M059J (cell line): ENCODE measurements at regions not wholly inside any gene's neighbourhood (a gene's known extent, or its start where the extent isn't known, plus 50 kb on each side); places are given as distances from the start of the nearest gene placed in this dataset.

Experiments
- DNase-seq: peaks from one replicate; pipeline ENCODE4 v3.0.0-alpha.2; 2012; ENCODE audit warnings: low read depth

DNA sequence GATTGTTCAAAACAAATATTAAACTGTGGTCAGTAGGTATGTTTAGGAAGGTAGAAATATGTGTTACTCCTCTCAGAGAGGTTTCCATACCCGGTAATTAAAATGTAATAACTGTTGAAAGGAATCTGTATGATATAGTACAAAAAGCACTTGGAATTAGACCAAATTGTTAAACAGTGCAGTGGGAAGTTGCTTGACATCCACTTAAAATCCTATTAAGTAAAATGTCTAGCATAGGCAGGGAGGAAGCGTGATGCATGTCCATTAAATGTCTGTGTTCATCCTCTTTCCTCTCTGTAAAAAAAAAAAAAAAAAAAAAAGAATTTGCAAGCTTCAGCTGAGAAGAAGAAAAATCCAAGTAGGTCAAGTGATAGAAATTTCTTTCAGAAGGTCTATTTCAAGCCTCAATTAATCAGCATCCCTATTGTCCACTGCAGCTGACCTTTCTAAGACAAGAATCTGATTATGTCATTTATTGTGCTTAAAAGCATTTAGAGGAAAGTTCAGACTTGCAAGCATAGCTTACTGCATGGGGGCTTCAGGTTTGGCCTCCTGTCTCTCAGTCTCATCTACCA, 265.6 kb upstream of the RGS6 start:
- DNase-seq = no peak

DNA sequence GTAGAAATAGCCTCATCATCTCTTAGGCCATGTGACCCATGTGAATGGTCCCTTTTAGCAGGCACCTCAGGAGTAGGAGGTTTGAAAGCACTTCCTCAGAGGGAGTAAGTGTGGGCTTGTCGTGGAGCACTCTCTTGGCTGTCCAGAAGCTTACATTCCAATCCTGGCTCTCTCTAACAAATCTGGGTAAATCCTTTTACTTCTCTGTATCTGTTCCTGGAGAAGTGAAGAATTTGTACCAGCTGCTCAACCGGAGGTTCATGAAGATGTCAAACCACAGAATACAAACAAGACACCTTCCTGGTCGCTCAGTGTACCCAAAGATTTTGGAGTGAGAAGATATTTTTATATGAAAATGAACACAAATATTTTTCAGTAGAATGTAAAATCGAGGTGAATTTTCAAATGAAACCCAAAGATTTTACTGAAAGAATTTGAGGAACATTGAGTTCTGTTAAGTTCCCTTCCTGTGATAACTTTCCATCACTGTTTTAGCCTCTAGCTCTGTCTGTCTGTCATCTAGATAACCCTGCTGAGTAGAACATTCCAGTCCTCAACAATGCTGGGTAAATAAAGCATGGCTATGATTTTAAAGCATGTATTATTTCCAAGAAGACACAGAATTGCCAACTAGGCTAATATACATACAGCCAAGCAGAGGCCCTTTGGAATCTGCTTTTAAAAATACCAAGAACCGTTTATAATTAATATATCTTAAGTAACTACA, 263.9 kb upstream of the RGS6 start:
- DNase-seq = no peak

DNA sequence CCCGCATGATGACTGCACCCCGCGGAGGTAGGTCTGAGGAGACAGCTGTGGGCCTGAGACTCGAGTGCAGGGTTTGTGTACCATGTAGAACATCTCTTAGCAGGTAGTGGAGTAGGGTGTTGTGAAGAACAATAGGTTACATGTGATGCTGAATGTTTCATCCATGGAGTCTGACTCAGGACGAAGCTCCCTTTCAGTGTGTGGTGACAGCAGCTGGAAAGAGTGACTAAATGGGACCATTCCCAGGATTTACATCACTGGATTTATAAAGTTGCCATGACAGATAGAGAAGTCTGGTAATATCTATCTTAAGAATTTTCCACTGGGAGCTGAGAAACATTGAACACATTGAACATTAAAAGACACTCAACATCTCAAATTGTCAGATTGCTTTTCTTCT, 259.6 kb upstream of the RGS6 start:
- no peak for DNase-seq

DNA sequence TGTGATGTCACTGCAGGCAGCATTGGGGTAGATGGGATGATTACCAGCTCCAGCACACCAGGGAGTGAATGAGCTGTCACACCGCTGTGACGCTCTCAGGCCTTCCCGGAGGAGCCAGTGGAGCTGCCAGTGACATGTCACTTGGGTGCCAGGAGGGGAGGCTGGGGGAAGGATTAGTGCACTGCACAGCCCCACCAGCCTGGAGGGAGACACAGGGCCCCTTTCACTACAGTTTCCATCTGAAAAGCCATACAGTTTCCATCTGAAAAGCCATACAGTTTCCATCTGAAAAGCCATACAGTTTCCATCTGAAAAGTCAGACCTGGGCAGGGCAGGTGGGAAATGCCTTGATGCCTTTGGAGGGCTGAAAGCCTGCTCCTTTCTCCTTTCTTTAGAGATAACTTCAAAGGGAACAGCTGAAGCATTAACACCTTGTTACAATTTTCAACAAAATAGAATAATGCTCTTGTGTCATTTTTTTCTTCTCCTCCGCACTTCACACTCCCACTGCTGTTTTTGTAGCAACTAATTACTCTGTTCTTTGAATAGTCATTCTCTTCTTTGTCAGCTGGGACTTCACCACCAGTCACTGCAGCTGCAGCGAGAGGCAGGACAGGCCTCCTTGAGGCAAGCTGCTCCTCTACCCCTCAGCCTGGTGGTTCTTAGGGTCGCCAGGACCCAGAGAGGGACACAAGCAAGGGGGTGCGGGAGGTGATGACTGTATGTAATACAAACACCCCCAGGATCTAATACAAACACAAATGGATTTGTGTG, 256.9 kb upstream of the RGS6 start:
- DNase-seq = no peak

DNA sequence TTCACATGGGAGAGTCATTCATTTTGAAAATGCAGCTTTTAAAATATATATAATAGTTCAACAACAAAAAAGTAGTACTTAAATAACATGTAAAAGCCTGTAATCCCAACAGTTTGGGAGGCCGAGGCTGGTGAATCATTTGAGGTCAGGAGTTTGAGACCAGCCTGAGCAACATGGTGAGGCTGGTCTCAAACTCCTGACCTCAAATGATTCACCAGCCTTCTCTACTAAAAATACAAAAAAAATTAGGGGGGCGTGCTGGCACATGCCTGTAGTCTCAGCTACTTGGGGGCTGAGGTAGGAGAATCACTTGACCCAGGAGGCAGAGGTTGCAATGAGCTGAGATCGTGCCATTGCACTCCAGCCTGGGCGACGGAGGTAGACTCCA, 256.3 kb upstream of the RGS6 start:
- DNase-seq = peak; percentile 32

DNA sequence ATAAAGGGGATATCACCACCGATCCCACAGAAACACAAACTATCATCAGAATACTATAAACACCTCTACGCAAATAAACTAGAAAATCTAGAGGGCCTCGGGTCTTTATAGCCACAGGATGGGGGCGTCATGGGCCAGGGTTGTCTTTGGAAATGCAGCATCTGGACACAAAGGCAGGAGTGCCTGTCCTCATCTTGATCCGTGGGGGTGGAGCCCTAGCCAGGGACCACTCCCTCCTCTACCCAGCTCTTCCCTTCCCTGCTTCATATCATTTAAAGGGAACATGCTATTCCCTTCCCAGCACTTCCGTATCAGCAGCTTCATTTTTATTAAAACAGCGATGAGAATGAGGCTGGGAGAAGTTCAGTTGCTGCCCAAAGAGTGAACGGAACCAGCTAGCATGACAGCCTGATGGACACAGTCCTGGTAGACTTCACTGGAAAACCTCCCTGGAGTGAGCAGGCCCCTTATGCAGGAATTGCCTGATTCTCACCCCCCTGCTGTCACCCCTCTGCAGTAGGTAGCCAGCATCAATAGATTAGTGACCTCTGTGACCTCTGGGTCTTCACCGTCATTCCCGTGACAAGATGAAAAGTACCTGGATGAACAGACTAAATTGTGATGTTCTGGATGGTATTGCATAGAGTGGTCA, 251.4 kb upstream of the RGS6 start:
- no peak for DNase-seq

DNA sequence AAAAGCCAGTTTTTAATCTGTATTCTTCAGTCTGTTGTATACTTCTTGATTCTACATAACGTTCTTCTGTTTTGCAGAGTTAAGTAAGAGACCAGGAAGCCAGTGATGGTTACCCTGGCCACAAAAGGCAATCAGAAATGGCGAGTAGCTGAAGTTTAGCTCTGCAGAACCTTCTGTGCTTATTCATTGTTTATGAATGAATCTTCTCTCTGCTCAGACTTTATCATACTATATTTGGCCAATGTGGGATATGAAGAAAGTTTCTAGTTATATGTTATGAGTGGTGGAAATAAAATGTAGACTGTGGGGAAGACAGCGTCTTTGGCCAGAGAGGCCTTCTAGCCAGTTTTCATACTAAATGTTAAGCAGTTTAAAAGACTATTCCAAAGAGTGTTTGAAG, 249.9 kb upstream of the RGS6 start:
- no peak for DNase-seq

DNA sequence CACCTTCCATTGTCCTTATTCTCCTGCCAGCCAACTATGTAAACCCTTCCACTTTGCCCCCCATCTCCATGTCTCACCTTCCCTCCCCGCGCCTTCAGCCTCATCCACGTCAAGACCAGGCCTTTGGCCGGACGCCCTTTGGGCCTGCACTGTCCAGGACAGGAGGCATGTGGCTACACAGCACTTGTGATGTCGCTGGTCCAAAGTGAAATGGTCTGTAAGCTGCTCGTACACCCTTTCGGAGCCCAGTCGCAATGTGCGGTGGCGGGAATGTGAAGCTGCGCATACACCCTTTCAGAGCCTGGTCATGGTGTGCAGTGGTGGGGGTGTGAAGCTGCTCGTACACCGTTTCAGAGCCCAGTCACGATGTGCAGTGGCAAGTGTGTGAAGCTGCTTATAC, 247.9 kb upstream of the RGS6 start:
- no peak for DNase-seq

DNA sequence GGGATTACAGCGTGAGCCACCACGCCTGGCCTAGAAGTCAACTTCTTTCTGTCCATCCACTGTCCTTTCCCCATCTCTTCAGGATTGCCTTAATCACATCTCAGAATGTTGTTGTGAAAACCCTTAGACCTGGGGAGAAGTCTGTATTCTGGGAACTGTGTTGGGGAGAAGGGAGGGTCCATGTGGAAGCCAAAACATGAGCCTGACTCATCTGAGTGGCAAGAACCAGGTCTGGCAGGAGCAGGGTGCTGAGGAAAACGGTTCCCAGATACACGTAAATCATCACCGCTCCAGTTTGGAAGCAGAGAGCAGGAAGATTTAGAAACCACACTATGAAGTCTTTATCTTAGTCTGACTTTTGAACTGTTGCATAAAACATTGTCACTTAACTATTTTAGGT, 245.6 kb upstream of the RGS6 start:
- peak; percentile 36 for DNase-seq

DNA sequence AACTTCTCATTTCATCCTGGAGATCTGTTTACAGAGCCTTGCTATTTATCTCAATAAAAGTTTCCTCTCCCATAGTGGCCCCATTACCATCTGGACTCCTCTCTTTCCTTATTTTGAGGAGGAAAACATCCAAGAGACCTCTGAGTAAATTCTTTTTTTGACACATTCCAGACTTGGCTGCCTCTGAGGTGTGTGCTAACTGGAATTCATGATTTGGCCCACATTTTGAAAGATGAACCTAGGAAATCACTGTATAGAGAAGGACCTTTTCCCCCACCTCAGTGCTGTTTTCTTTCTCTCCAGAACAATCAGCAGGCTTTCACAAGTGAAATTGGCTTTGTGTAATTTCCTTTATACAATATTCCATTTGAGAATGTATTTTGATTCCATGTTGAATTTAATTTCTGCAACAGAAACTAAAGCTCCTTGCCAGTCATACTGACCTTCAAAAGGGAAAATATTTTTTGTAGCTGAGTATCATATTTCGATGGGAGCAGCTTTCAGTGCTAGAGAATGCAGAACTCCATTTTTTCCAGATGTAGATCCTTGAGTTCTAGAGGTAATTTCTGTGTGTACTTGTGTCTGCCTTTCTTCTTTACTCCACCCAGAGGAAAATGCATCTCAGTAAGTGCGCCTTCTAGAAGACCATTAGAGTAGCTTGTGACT, 244.9 kb upstream of the RGS6 start:
- DNase-seq = no peak

DNA sequence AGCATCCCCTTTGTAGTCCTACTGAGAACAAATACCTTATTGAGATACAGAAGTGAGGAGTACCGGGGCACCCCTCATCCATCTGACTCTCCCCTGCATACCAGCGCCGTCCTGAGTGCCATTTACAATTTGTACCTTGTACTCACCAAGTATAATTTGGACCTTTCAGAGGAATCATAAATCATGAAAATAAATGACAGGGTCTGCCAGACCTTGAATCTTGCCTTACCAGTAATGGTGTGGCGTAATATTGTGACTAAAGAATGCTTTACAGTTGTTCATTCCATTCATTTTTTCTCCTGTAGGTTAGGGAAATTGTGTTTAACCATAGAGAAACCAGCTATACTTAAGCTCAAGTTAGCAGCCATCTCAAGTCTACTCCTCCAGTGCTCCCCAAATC, 243.7 kb upstream of the RGS6 start:
- no peak for DNase-seq

DNA sequence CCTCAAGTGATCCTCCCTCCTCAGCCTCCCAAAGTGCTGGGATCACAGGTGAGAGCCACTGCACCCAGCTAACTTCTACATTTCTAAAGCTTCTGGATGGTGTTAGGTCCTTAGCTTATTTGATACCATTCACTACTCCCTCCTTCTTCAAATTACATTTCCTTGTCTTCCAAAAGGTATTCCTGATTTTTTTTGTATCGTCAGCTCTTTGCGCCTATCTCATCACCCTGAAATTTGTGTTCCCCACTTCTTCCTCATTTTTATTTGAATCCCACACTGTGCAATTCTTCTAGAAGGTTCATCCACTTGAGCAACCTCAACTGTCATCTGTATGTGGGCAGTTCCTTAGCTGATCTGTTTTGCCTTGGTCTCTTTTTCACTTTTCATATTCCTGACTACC, 241.8 kb upstream of the RGS6 start:
- no peak for DNase-seq

DNA sequence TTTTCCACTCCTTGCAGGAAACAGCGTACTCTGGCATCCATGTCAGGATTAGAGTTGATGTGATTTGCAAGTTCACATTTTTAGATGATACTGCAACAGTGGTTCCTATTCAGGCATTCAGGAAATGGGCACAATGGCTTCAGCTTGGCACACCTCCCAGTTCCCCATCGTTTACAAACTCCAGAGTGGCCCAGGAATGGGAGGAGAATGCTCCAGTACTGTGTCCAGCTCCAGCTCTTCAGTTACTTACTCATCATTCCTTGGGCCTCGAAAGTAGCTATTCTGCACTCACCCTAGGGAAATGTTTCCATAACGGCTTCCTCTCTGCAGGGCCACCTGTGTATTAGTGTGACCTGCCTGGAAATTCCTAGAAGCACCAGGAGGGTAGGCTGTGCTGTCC, 239.7 kb upstream of the RGS6 start:
- peak; percentile 87 for DNase-seq

DNA sequence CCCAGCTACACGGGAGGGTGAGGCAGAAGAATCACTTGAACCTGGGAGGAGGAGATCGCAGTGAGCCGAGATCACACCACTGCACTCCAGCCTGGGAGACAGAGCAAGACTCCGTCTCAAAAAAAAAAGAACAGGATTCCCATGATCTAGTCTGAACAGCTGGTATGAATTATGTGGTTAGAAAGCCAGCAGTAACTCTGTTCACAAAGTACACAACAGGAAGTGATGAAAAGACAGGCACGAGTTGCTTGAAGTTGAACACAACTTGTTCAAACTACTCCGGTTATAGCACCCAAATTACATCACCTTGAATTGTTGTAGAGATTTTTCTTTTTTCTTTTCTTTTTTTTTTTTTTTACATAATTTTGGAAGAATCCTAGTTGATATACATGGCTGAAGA, 238.8 kb upstream of the RGS6 start:
- DNase-seq = no peak

DNA sequence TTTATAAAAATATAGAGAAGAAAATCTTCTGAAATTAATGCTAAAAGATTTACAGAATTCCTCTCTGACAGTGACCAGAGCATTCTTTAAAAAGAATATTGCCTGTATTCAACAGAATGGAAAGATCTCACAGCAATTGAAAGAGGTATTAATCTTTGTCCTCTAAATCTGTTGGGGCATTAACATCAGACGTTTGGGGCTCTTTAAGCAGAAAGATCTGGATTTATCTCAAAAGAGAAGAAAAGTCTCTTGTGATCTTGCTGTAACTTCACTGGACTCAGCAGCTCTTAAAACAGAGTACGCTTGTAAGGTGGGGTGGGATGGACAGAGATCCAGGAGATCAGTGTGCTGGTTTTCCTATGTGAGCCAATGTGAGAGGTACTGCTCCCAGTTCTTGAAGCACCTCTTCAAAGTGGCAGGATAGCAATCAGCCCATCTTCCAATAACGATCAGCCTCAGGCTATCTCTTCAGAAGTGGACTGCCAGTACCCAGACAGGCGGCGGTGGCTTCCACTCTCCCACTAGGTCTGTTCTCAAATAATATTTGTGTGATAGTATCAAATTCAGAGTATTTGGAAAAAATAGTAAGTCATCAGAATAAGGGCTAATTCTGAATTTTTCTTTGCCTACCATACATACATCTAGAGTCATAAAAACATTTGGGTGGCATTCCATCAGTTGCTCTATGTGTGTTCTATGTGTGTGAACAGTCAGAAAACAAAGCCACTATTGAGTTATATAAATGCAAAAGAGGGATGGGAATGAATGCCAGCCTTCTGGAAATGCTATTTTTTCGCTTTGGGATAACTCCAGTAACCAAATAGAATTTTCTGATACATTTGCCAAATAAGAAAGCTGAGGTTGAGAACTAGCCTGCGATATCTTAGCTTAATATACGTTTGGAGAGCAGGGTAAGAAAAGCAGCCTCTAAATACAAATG, 237.4 kb upstream of the RGS6 start:
- DNase-seq = no peak

DNA sequence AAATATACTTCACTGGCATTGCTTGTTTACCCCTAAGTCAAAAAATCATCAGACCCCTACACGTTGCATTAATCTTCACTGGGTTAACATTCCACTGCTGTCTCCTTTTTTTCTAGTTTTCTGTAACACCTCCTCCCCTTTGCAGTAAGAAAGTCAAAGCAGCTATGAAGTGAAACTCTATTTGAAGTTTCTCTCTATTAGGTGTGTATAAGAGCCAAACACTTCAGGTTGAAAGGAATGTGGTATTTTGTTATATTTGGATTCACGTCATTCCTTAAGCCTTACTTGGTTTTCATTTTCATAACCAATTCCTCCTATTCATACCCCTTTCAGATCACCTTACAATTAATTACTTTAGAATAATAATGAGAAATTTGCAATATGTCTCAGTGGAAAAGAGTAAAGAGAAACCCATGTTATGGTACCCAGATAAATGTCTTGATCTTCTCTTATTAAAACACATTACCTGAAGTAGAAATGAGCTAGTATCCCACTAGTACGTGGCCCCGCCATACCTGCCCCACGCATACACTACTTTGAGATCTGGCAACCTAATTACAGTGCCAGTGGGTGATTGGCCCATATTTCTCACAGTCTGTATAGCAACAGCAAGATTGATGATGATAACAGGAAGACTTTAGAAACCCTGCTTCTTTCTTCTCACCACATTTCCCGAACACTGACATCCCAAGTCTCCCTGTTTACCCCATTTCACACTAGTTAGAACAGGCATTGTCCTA, 236.4 kb upstream of the RGS6 start:
- no peak for DNase-seq

DNA sequence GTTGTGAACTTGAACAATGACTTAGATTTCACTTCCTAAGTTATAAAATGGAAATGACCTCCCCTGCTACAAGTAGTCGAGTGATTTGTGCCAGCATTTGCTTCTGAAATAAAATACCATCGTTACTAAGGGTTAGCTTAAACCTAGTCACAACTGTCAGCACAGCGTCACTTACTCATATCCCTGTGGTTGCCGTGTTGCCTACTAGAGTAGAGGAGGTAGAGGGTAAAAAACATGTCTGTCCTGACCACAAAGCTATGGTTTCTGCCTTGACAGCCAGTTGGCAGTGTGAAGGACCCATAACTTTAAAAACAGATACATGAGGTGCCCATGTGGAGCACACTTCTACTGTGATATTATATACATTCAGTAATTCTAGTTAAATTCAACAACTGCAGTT, 234.2 kb upstream of the RGS6 start:
- DNase-seq = peak; percentile 38

DNA sequence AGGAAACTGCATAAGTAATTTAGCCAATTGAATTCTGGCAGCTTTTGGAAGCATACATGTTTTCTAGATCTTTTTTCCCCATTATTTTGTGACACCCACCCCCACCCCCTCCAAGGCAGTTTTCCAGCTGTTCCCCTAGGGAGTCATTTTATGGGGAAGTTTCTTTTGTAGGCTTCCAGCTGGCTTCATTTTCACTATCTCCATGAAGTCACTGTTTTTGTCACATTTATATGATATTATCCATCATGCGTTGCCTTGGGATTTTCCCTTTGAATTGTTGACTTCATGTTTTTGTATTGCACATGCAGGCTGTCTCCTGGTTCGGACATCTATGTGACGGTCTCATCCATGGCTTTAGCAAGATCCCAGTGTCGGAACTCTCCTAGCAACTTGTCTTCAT, 233.6 kb upstream of the RGS6 start:
- DNase-seq = no peak

DNA sequence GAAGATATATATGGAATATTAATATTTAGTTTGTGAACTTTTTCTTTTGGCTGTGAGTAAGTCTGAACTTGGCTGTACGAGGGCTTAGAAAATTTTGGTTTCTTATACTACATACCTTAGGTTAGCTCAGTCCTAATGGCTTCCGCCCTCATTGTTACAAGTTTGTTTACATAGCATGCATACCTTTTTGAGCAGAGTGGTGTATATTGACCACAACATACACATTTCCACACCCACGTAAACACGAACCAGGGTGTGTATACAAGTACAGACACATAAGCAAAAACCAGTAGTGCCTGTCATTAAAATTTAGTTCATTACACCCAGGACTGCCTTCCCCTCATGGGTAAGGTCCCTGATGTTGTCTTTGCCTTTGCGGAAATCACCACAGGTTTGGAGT, 230.2 kb upstream of the RGS6 start:
- DNase-seq = no peak

DNA sequence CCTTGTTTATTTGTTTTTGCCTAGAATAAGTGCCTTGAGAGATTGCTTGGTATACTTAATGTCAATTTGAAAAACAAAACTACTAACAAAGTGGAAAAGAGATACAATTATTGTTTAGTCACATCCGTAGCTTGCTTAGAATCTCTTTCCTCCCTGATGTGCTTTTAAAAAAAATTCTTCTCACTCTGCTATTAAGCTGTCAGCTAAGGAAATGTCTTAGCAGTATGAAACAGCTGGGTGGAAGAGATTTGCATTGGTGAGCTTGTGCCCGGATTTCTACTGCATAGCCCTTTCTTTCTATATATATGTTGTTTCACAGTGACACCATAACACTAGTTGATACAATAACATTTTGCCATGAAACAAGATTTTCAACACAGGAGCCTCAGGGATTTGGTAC, 229.4 kb upstream of the RGS6 start:
- no peak for DNase-seq
